ENCODE measurements at regions not wholly inside any gene's neighbourhood (a gene's known extent, or its start where the extent isn't known, plus 50 kb on each side); places are given as distances from the start of the nearest gene placed in this dataset.

GRCh38 chr2:239516954-239517305, 116.1 kb upstream of the HDAC4 start:
- TF ChIP-seq CTCF (conservative IDR thresholded peaks at IDR 0.05 in 1 of 2, IDR thresholded peaks at IDR 0.05 in 1 of 2; ENCODE audit: low read depth in 1 of 2, low read length in 2 of 2), result no peak
- TF ChIP-seq EZH2 (IDR thresholded peaks at IDR 0.05; ENCODE audit: low read length, missing control alignments), result no peak
- H3K4me3 ChIP-seq (replicated peaks in 1 of 4; ENCODE audit: control extremely low read depth in 1 of 4, insufficient read depth in 1 of 4, low read depth in 3 of 4, low read length in 4 of 4), result no peak overlapping the region

GRCh38 chr2:239516286-239516953, 115.6 kb upstream of the HDAC4 start:
- Histone ChIP-seq H3K27ac (ENCODE audit: insufficient read depth, low read length) (no peak overlapping the region), H2AFZ (ENCODE audit: low read length) (no peak overlapping the region), H3K79me2 (ENCODE audit: control insufficient read depth, insufficient read depth, low read length) (no peaks in the 10 kb centered on the region), H3K9me3 (ENCODE audit: control insufficient read depth, insufficient read depth, low read depth, low read length) (no peaks in the 10 kb centered on the region), H3K4me3 (replicated peaks in 1 of 4; ENCODE audit: control extremely low read depth in 1 of 4, insufficient read depth in 1 of 4, low read depth in 3 of 4, low read length in 4 of 4) (no peak overlapping the region), H3K4me1 (ENCODE audit: control insufficient read depth, extremely low read depth, insufficient read depth, low read length) (no peaks in the 10 kb centered on the region), H3K36me3 (ENCODE audit: control insufficient read depth, insufficient read depth, low read length) (no peaks in the 10 kb centered on the region), H3K9ac (ENCODE audit: insufficient read depth, low read length) (no peak overlapping the region), H3K4me2 (ENCODE audit: extremely low read depth, insufficient read depth, low read length) (no peak overlapping the region), H3K27me3 (ENCODE audit: control insufficient read depth, insufficient read depth, low read length) (no peaks in the 10 kb centered on the region), H4K20me1 (ENCODE audit: control insufficient read depth, extremely low read depth, insufficient read depth, low read length) (no peaks in the 10 kb centered on the region)
- DNase-seq (ENCODE audit: low read depth in 2 of 2), result no peak
- no peak for TF ChIP-seq EZH2 (IDR thresholded peaks at IDR 0.05; ENCODE audit: low read length, missing control alignments)
- TF ChIP-seq CTCF (conservative IDR thresholded peaks at IDR 0.05 in 1 of 2, IDR thresholded peaks at IDR 0.05 in 1 of 2; ENCODE audit: low read depth in 1 of 2, low read length in 2 of 2), result no peak

More at GRCh38 chr2:239516954-239517305, 116.1 kb upstream of the HDAC4 start:
- Histone ChIP-seq H4K20me1 (ENCODE audit: control insufficient read depth, extremely low read depth, insufficient read depth, low read length) (no peaks in the 10 kb centered on the region), H3K4me2 (ENCODE audit: extremely low read depth, insufficient read depth, low read length) (no peak overlapping the region), H3K79me2 (ENCODE audit: control insufficient read depth, insufficient read depth, low read length) (no peaks in the 10 kb centered on the region), H3K9ac (ENCODE audit: insufficient read depth, low read length) (no peak overlapping the region), H3K9me3 (ENCODE audit: control insufficient read depth, insufficient read depth, low read depth, low read length) (no peaks in the 10 kb centered on the region), H3K36me3 (ENCODE audit: control insufficient read depth, insufficient read depth, low read length) (no peaks in the 10 kb centered on the region), H3K27ac (ENCODE audit: insufficient read depth, low read length) (no peak overlapping the region), H3K4me1 (ENCODE audit: control insufficient read depth, extremely low read depth, insufficient read depth, low read length) (no peaks in the 10 kb centered on the region), H2AFZ (ENCODE audit: low read length) (no peak overlapping the region), H3K27me3 (ENCODE audit: control insufficient read depth, insufficient read depth, low read length) (no peaks in the 10 kb centered on the region)
- DNase-seq (ENCODE audit: low read depth in 2 of 2), result no peak

- Histone ChIP-seq H3K4me3 (replicated peaks in 1 of 4; ENCODE audit: control extremely low read depth in 1 of 4, insufficient read depth in 1 of 4, low read depth in 3 of 4, low read length in 4 of 4) (no peak overlapping the region), H3K9ac (ENCODE audit: insufficient read depth, low read length) (no peak overlapping the region), H3K4me2 (ENCODE audit: extremely low read depth, insufficient read depth, low read length) (no peak overlapping the region), H3K79me2 (ENCODE audit: control insufficient read depth, insufficient read depth, low read length) (no peaks in the 10 kb centered on the region), H3K36me3 (ENCODE audit: control insufficient read depth, insufficient read depth, low read length) (no peaks in the 10 kb centered on the region), H3K4me1 (ENCODE audit: control insufficient read depth, extremely low read depth, insufficient read depth, low read length) (no peaks in the 10 kb centered on the region), H3K27me3 (ENCODE audit: control insufficient read depth, insufficient read depth, low read length) (no peaks in the 10 kb centered on the region), H4K20me1 (ENCODE audit: control insufficient read depth, extremely low read depth, insufficient read depth, low read length) (no peaks in the 10 kb centered on the region), H3K9me3 (ENCODE audit: control insufficient read depth, insufficient read depth, low read depth, low read length) (no peaks in the 10 kb centered on the region), H2AFZ (ENCODE audit: low read length) (no peak overlapping the region), H3K27ac (ENCODE audit: insufficient read depth, low read length) (no peak overlapping the region)
- DNase-seq (ENCODE audit: low read depth in 2 of 2), result no peak
- TF ChIP-seq CTCF (conservative IDR thresholded peaks at IDR 0.05 in 1 of 2, IDR thresholded peaks at IDR 0.05 in 1 of 2; ENCODE audit: low read depth in 1 of 2, low read length in 2 of 2) (no peak), EZH2 (IDR thresholded peaks at IDR 0.05; ENCODE audit: low read length, missing control alignments) (no peak)
These were observed 114.1 kb upstream of the HDAC4 start for GRCh38 chr2:239514754-239515530.
